Retina (tissue), 1 donor: ENCODE measurements at regions not wholly inside any gene's neighbourhood (a gene's known extent, or its start where the extent isn't known, plus 50 kb on each side); places are given as distances from the start of the nearest gene placed in this dataset.

Experiments
- DNase-seq: peaks from one replicate; pipeline ENCODE4 v3.0.0-alpha.2; 2016

DNA sequence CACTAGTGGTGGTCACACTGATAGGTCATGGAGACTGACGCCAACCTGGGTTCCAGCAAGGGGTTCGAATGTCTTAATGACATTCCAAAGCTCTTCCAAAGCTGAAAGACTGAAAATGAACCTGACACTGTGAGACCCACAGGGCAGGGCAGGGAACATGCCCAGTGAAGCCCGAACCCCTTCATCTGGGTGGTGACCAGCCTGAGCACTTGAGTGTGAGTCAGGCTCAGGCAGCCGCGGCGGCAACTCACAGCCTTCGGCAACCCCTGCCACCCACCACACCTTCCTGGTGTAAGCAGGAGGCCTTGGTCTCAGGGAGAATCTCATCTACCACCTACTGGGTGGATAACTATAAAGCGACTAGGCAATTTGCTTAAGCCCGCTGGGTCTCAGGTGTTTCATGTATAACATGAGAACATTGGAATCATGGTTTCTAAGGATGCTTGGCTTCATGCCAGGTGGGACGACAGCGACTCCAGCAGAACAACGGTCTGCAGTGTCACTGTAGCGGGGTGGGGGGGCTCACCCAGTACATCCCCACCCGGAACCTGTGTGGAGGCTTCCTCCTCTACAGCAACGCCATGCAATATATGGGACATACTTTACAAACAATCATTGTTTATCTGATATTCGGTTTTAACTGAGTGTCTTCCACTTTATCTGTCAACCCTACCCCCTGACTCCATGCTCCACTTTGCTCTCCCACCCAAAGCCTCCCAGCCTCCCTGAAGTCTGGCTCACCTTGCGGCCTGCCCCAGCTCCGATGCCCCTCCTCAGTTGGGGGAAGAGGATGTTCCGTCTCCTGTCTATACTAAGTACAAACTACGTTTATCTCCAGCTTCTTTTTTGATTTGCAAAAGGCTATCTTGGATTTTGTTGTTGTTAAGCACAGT, 125.0 kb upstream of the MEF2A start:
- DNase-seq = no peak

DNA sequence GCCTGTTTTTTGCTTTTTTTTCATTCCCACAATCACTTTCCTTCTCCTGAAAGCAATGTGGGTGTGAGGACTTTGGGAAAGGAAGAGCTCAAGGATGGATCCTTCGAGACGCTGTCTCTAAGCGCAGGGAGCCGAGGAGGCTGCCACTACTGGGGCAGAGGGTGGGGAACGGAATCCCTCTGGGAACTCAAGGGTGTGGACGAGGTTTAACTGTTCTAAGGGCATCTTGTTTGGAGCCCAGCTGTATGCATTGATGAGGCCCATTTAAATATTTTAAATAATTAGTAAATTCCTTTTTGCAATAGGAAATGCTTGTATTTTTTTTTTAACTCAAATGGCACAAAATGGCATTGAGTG, 124.4 kb upstream of the MEF2A start:
- DNase-seq = no peak

DNA sequence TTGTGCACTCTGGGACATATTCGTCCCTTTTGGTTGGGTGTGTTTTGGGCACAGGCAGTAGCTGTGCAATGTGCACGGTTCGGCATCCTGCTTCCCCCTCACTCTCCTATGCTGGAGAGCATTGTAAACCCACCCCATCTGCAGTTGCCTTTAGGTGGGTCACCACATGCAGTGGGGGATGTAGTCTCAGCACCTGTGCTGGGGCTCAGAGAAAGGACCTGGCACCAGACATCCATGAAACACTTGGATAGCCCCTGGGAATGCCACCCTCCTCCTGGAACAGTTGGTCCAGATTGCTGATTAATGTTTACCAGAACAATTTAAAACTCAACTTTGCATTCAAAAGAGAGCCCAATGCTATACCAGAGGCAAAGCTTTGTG, 123.9 kb upstream of the MEF2A start:
- no peak for DNase-seq

- no peak for DNase-seq
Observed at GRCh38 chr15:99442252-99442897, 123.4 kb upstream of the MEF2A start.

- no peak for DNase-seq
Observed at GRCh38 chr15:99443056-99443756, 122.6 kb upstream of the MEF2A start.

- DNase-seq = no peak
Observed at GRCh38 chr15:99443768-99444446, 121.9 kb upstream of the MEF2A start.

- no peak for DNase-seq
Observed at GRCh38 chr15:99445272-99445850, 120.4 kb upstream of the MEF2A start.

DNA sequence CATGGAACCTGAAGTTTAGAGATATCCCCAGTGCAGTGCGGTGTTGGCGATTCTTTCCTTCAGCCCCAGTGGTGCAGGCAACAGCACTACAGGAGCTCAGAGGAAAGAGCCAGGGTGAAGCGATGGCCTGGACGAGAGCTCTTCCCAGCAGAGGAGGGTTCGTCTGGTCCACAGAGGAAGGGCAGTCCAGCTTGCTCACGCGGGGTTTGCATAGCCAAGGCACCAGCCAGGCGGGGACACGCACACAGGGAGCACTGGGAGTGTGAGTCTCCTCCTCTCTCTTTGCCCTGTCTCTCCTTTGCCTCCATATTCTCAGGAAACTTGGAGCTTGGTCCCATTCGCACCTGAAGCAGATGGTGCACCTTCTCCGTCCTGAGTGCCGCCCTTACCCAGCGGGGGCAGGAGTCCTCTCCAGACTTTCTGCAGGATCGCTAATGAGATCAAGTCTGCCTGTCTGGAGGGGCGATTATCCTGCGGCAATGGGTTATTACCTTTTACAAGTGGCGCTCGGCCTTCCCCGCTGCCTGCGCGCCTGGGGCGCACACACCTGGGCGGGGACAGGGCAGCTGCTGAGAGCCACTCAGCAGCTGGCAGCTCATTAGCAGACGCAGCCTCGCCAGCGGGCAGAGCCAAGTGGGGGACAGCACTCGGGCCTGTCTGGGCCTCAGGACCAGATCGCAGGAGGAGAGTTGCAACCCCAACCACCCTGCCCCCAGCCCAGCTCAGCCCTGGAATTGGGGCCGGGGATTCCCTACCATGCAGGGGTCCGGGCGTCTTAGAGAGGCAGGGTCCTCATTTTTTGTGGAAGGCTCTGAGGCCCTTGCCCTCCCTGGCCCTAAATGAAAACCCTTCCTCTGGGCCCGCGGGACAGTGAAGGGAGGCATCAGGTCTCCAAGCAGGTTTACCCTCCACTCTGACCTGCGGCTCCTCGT, 119.0 kb upstream of the MEF2A start:
- DNase-seq = no peak

DNA sequence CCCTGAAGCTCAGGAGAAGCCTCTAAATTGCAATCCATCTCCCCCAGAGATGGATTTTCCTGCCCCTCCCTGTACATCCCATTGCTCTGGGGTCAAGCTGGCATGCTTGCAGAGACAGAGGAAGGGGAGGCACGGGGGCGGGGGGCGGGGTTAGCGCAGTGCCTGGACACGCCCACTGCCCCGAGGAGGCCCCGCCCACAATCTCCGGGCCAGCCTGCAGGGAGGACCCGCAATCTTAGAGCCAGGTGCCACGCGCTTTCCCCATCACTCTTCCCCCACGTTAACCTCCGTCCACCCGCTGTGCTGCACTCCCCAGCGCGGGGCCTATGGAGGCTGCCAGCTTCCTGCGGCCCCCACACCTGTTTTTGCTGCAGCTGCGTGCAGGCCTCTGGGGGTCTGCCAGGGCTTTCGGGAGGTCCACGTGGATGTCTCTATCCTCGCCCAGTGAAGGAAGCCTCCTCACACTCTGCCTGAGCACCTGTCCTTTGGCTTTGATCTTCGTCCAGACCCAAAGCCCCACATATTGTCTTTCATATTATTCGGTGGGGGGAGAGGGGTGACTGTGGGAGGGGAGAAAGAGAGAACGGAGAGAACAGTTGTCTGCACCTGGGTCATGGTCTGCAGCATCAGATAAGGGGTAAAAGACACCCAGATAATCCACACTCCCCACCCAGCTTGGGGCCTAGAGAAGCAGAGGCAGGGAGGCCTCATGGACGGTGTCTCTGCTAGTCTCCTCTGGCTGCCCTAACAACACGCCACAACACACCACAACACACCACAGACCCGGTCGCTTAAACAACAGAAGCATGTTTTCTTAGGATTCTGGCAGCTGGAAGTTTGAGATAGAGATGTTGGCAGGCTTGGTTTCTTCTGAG, 118.0 kb upstream of the MEF2A start:
- DNase-seq = no peak

DNA sequence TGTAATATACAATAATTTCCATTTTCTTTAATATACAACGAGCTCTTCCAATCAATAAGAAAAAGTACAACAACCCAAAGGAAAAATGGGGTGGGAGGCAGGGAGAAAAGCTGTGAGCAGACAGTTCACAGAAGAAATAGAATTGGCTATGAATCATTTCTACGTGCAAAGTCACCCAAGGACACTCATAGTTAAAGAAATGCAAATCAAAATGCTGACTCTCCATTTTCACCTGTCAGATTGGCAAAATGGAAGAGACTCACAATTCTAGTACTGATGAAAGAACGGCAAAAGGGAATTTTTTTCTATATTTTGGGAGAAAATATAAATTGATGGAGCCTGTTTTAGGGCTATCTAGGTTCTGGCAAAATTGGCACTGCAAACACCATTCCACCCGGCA, 116.3 kb upstream of the MEF2A start:
- DNase-seq = no peak

- DNase-seq = no peak
Observed at GRCh38 chr15:99450896-99451358, 114.9 kb upstream of the MEF2A start.

- DNase-seq = no peak
Observed at GRCh38 chr15:99451484-99451883, 114.3 kb upstream of the MEF2A start.

DNA sequence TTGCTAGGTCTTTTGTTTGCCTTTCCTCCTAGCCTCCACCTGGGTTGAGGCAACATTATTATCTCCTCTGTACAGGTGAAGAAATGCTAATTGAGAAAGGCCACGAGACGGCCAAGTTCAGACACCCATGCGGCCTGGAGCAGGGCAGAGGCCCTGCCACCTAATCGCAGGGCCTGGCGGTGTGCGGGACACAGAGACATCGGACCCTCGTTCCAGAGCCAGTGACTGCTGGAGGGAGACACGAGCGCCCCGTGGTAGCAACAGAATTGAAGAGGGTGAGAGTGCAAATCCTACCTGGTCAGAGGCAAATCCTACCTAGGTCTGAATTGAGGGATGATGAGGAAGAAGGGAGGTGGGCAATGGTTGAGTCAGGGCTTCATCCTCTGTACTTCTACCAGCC, 113.8 kb upstream of the MEF2A start:
- no peak for DNase-seq

DNA sequence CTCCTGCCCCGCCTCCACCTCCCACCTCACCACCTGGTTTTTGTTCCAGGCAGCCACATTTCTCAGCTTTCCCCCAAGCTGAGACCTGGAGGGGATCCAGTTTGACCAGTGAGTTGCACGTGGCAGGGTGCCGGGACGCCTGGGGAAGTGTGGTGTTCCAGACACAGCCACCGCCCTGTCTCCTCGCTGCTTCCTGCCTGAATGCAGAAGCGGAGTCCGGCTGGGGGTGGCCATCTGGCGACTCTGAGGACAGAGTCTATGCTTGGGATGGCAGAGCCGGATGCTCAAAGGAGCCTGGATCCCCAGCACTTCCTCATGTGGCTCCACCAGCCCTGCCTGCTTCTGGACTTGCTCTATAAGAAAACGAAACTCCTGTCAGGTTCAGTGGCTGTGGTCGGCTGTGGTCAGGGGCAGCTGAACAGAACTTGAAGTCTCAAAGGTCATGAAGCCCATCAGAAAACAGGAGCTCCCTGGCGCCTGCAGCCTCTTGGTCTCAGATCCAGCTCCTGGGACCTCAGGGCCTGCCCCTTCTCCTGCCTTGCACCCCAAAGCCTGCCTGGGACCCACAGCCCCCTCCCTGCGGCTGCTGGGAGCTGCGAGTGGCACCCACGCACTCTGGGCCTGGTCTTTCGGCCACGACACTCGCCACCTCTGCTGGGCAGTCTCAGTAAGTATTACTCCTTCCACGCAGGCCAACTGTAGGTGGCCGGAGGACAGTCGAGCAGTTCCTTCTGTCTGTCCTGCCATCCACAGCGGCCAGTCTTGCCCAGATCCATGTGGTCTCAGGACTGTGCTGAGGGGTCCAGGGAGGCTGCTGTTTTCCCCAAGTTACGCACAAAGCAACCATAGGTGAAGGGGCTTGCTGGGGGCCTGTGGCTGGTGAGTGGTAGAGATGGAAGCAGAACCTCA, 112.8 kb upstream of the MEF2A start:
- DNase-seq = no peak

DNA sequence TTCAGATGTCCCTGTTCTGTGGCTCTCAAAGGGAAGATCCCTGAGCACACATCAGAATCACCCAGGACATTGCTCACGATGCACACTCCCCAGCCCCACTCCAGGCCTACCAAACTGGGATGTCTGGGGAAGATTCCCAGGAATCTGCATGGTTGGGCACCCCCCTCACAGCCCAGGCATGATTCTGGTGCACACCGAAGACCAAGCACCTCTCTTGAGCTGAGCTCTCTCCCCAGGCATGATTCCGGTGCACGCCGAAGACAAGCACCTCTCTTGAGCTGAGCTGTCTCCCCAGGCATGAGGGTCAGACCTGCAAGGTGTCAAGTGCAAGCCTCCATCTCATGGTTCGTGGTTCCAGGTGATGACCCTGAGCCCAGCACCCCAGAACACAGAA, 112.2 kb upstream of the MEF2A start:
- no peak for DNase-seq

- DNase-seq = no peak
Observed at GRCh38 chr15:99454107-99454809, 111.5 kb upstream of the MEF2A start.

DNA sequence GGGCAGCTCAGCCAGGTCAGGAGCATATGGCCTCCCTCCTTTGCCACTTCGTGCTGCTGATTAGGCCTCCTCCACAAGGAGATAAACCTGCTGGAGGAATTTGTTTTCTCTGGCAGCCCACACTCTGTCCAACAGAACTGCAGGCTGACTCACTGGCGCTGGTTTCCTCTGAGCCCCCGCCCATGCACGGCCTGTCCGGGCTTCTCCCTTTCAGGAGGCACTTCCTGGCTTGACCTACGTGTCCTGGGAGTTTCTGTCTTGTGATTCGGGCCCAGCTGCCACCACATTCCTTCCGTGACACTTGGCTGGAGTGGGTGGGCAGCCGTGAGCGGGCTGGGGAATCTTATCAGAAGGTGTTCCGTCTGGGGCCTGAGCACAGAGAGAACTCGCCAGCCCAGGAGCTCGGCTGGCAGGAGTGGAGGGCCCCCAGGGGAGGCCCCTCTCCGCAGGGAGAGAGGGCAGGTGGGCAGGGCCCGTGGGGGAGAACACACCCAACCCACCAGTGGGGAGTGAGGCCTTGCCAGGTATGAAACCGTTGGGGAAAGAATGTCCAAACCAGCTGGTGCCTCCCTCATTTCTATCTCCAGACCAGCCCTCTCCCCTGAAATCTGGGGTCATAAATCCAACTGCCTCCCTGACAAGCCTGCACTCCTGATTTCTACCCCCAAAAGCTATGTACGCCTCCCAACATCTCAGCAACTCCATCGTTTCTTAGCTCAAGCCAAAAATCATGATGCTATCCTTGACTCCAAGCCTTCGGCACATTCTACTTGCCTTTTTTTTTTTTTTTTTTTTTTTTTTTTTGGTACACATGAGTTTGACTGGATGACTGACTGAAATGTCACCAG, 110.6 kb upstream of the MEF2A start:
- DNase-seq = no peak

- no peak for DNase-seq
Observed at GRCh38 chr15:99455789-99456160, 110.0 kb upstream of the MEF2A start.
